ENCODE measurements at regions not wholly inside any gene's neighbourhood (a gene's known extent, or its start where the extent isn't known, plus 50 kb on each side); places are given as distances from the start of the nearest gene placed in this dataset.

DNA sequence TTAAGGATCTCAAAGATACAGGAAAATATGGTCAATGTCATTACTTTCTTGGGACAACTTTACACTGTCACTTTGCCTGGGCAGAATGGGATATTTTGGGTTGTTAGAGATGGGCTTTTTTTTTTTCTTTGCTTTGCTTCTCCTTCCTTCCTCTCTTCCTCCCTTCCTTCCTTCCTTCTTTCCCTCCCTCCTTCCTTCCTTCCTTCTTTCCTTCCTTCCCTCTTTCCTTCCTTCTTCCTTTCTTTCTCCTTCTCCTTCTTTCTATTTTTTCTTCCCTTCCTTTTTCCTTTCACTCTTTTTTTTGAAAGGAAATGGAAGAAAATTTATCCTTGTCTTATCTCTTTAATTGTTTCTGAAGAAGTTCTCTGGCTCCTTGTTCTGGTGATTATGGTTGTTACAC, 180.0 kb upstream of the CCDC68 start:
- H3K4me2 ChIP-seq = no peak overlapping the region
- no peak overlapping the region for H3K27ac ChIP-seq
- H3K4me3 ChIP-seq (IDR thresholded peaks at IDR 0.05; ENCODE audit: insufficient read depth, low read depth, low read length) = no peak overlapping the region
- no peak overlapping the region for H3K9ac ChIP-seq
- no peaks in the 10 kb centered on the region for H4K20me1 ChIP-seq (ENCODE audit: insufficient read depth)
- TF ChIP-seq, protein P1, sequence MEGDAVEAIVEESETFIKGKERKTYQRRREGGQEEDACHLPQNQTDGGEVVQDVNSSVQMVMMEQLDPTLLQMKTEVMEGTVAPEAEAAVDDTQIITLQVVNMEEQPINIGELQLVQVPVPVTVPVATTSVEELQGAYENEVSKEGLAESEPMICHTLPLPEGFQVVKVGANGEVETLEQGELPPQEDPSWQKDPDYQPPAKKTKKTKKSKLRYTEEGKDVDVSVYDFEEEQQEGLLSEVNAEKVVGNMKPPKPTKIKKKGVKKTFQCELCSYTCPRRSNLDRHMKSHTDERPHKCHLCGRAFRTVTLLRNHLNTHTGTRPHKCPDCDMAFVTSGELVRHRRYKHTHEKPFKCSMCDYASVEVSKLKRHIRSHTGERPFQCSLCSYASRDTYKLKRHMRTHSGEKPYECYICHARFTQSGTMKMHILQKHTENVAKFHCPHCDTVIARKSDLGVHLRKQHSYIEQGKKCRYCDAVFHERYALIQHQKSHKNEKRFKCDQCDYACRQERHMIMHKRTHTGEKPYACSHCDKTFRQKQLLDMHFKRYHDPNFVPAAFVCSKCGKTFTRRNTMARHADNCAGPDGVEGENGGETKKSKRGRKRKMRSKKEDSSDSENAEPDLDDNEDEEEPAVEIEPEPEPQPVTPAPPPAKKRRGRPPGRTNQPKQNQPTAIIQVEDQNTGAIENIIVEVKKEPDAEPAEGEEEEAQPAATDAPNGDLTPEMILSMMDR (conservative IDR thresholded peaks at IDR 0.05; ENCODE audit: low read depth, low read length) = no peak
- no peaks in the 10 kb centered on the region for H3K36me3 ChIP-seq (ENCODE audit: insufficient read depth)
- no peaks in the 10 kb centered on the region for H3K4me1 ChIP-seq (ENCODE audit: low read depth, poor library complexity, severe bottlenecking)
- no peaks in the 10 kb centered on the region for H3K79me2 ChIP-seq (ENCODE audit: insufficient read depth, low read depth)
- no peak overlapping the region for H2AFZ ChIP-seq (ENCODE audit: low read depth)
- no peaks in the 10 kb centered on the region for H3K27me3 ChIP-seq (ENCODE audit: insufficient read depth, low read depth)

DNA sequence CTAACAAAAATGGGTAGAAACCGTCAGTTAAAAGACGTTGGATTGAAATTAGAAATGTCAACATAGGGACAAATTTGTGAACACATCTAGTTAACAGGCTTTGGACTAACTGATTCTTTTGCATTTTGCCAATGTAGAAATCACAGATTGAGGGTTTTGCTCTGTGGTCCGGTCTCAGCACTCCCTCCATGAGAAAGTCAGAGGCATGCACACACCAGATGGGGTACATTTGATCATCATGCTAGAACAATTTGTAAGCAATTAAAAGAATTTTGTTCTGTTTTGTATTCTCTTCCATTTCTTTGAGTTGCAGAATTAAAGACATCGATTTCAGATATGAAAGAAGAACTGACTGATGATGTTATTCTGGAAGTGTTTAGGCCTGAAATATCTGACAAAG, 179.1 kb upstream of the CCDC68 start:
- H4K20me1 ChIP-seq (ENCODE audit: insufficient read depth) = no peaks in the 10 kb centered on the region
- H3K9ac ChIP-seq = no peak overlapping the region
- H3K27ac ChIP-seq = no peak overlapping the region
- H2AFZ ChIP-seq (ENCODE audit: low read depth) = no peak overlapping the region
- no peak overlapping the region for H3K4me3 ChIP-seq (IDR thresholded peaks at IDR 0.05; ENCODE audit: insufficient read depth, low read depth, low read length)
- no peak overlapping the region for H3K4me2 ChIP-seq
- no peaks in the 10 kb centered on the region for H3K36me3 ChIP-seq (ENCODE audit: insufficient read depth)
- H3K79me2 ChIP-seq (ENCODE audit: insufficient read depth, low read depth) = no peaks in the 10 kb centered on the region
- H3K4me1 ChIP-seq (ENCODE audit: low read depth, poor library complexity, severe bottlenecking) = no peaks in the 10 kb centered on the region
- no peaks in the 10 kb centered on the region for H3K27me3 ChIP-seq (ENCODE audit: insufficient read depth, low read depth)
- TF ChIP-seq, protein P1 (conservative IDR thresholded peaks at IDR 0.05; ENCODE audit: low read depth, low read length) = no peak

DNA sequence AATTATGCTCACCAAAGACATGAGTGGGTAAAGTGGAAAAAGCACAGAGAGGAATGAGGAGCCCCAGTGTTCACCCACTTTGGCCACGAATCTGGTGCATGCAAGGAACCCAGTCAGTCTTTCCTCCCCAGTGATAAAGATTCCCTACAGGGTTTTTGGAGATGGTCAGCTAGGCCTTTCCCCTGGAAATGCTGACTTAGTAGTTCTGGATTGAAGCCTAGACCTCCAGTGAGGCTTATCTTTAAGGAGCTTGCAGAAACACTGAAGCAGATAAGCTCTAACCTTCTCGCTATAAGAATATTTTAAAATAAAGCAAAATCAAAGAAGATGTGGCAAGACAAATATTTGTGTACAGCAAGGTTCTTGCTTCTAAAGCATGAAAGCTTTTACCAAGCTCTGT, 178.3 kb upstream of the CCDC68 start:
- H3K36me3 ChIP-seq (ENCODE audit: insufficient read depth) = no peaks in the 10 kb centered on the region
- TF ChIP-seq, protein P1 (conservative IDR thresholded peaks at IDR 0.05; ENCODE audit: low read depth, low read length) = no peak
- no peak overlapping the region for H2AFZ ChIP-seq (ENCODE audit: low read depth)
- H3K4me3 ChIP-seq (IDR thresholded peaks at IDR 0.05; ENCODE audit: insufficient read depth, low read depth, low read length) = no peak overlapping the region
- no peaks in the 10 kb centered on the region for H3K27me3 ChIP-seq (ENCODE audit: insufficient read depth, low read depth)
- no peaks in the 10 kb centered on the region for H3K79me2 ChIP-seq (ENCODE audit: insufficient read depth, low read depth)
- no peaks in the 10 kb centered on the region for H4K20me1 ChIP-seq (ENCODE audit: insufficient read depth)
- no peak overlapping the region for H3K4me2 ChIP-seq
- no peak overlapping the region for H3K27ac ChIP-seq
- H3K4me1 ChIP-seq (ENCODE audit: low read depth, poor library complexity, severe bottlenecking) = no peaks in the 10 kb centered on the region
- H3K9ac ChIP-seq = no peak overlapping the region

DNA sequence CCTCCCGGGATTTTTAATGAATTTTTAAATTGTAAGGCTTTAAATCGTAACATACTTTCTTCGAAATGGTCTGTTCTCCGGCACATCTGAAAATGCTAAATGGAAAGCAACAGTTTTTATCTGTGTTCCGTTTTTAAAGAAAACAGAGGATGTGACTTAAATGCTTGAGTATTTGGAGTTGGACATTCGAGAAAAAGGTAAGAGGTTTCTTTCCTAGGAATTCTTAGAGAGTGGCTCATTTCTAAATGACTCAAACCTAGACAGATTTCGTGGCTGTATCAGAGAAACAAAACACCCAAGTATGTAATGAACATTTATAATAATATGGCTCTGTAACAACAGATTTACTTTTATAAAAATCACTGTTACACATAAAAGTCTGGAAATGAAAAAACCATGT, 177.6 kb upstream of the CCDC68 start:
- H3K27me3 ChIP-seq (ENCODE audit: insufficient read depth, low read depth) = no peaks in the 10 kb centered on the region
- no peak overlapping the region for H2AFZ ChIP-seq (ENCODE audit: low read depth)
- no peak overlapping the region for H3K4me3 ChIP-seq (IDR thresholded peaks at IDR 0.05; ENCODE audit: insufficient read depth, low read depth, low read length)
- no peaks in the 10 kb centered on the region for H3K4me1 ChIP-seq (ENCODE audit: low read depth, poor library complexity, severe bottlenecking)
- no peak overlapping the region for H3K4me2 ChIP-seq
- no peaks in the 10 kb centered on the region for H3K36me3 ChIP-seq (ENCODE audit: insufficient read depth)
- no peak overlapping the region for H3K27ac ChIP-seq
- no peaks in the 10 kb centered on the region for H3K79me2 ChIP-seq (ENCODE audit: insufficient read depth, low read depth)
- no peaks in the 10 kb centered on the region for H4K20me1 ChIP-seq (ENCODE audit: insufficient read depth)
- H3K9ac ChIP-seq = no peak overlapping the region
- TF ChIP-seq, protein P1 (conservative IDR thresholded peaks at IDR 0.05; ENCODE audit: low read depth, low read length) = no peak

DNA sequence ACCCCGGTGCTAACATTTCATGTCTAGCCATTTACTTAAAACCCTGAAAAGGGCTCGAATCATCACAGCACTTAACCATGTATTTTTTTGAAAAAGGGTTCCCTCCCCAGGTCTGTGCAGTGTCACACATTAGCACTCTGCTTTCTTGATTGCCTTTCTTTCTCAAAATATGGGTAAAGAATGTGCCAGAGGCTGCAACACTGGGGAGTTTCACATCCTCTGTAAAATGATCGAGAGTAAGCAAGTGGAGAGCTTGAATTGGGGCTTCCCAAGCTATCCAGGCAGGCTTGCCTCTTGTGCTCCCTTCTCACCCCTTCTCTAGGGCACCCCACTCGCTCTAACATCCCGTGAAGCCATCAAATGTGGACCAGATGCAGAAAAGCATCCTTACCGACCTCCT, 177.0 kb upstream of the CCDC68 start:
- no peak overlapping the region for H2AFZ ChIP-seq (ENCODE audit: low read depth)
- H3K27ac ChIP-seq = no peak overlapping the region
- H3K4me2 ChIP-seq = no peak overlapping the region
- TF ChIP-seq, protein P1 (conservative IDR thresholded peaks at IDR 0.05; ENCODE audit: low read depth, low read length) = no peak
- H3K79me2 ChIP-seq (ENCODE audit: insufficient read depth, low read depth) = no peaks in the 10 kb centered on the region
- H3K4me1 ChIP-seq (ENCODE audit: low read depth, poor library complexity, severe bottlenecking) = no peaks in the 10 kb centered on the region
- H3K27me3 ChIP-seq (ENCODE audit: insufficient read depth, low read depth) = no peaks in the 10 kb centered on the region
- no peaks in the 10 kb centered on the region for H3K36me3 ChIP-seq (ENCODE audit: insufficient read depth)
- no peaks in the 10 kb centered on the region for H4K20me1 ChIP-seq (ENCODE audit: insufficient read depth)
- no peak overlapping the region for H3K4me3 ChIP-seq (IDR thresholded peaks at IDR 0.05; ENCODE audit: insufficient read depth, low read depth, low read length)
- no peak overlapping the region for H3K9ac ChIP-seq
